HUDEP-2 (cell line): ENCODE measurements at regions not wholly inside any gene's neighbourhood (a gene's known extent, or its start where the extent isn't known, plus 50 kb on each side); places are given as distances from the start of the nearest gene placed in this dataset.
"Not testable (repeated sequence)": the region's sequence is repeated elsewhere in the genome, so short reads cannot be mapped to it uniquely, and the experiment has no call there.

Experiments
- DNase-seq, 76 experiments: peaks; one replicate each; lab custom pipeline; 2025; ENCODE audit not compliant: unreplicated experiment in 76 of 76; lab: John Stamatoyannopoulos, UW

DNA sequence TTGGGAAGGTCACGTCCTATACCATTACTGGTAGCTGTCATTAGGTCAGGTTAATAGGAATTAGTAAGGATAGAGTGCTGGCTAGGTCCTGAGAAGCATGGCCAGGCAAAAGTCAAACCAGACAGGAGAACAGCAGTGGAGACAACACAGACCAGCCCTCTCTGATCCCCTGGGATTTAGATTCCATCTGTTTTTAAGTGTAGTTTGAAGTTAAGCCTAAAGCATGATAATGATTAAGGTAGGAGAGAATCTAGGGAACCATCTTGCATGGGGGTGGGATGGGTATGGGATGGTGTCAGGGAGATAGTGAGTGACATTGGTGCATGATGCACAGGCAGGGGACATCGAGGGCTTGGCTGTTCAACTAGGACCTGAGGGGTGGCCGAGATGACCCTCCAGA is 96.6 kb downstream of the MYCN start:
- DNase-seq, result no peak

DNA sequence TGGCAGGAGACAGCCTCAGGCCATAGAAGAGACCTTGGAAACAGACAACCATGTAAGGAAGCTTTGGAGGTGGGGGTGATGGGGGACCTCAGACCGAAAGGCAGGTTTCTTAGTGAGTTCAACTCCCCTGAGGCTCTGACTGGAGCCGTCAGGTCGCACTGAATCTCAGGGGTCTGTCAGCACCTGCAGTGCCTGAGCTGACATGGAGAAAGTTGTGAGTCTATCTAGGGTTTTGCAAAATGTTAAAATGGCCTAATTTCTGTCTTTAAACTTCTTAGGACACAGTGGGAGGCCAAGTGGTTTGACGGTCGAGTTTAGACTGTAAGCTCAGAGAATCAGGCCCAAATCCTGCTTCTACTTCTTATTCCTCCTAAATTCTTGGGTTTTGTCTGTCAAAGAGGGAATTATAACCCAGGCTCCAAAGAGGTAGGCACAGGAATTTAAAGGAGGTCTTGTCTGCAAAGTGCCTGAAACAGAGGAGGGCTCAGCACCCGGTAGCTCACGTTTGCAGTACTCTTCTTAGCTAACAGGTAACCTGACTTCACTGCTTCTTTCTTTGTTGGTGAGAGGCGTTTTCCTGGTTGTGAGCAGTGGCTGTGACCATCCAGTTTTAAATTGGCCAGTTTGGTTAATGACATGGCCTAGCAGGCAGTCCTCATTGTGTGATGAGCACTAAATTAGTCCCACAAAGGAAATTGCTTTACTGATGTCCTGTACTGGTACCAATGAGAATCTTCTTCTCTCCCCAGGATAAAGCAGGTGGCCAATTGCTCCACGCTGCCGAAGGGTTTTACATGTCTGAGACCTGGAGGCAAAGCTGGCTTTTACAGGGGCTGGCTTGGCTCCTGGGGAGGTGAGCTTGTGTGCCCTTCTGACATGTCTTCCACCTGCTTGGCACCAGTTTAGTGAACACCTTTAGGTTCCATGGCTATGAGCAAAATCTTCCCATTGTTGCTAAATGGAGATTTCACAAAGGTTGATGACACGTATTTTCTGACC is 95.7 kb downstream of the MYCN start:
- no peak for DNase-seq

DNA sequence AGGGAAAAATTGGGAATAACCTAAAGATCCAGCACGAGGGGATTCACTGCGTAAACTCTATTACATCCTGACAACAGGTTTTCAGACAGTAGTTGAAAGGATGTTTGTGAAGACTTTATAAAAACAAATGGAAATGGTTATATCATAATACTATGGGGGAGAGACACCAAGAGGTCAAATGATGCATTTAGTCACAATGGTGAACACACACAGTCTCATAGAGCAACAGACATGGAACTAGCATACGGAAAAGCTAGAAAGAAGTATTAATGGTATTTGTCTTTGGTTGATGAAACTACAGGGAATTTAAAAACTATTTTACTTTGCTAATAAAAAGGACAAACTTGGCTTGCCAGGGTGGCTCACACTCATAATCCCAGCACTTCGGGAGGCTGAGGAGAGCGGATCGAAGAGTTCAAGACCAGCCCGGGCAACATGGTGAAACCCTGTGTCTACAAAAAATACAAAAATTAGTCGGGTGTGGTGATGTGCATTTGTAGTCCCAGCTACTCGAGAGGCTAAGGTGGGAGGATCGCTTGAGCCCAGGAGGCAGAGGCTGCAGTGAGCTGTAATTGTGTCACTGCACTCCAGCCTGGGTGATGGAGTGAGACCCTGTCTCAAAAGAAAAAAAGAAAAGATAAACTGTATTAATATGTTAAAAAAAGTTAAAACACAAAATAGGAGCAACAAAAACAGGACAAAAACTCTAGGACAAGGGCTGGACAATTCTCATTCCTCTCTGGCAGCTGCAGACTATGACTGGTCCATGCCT is 94.8 kb downstream of the MYCN start:
- DNase-seq, result no peak

DNA sequence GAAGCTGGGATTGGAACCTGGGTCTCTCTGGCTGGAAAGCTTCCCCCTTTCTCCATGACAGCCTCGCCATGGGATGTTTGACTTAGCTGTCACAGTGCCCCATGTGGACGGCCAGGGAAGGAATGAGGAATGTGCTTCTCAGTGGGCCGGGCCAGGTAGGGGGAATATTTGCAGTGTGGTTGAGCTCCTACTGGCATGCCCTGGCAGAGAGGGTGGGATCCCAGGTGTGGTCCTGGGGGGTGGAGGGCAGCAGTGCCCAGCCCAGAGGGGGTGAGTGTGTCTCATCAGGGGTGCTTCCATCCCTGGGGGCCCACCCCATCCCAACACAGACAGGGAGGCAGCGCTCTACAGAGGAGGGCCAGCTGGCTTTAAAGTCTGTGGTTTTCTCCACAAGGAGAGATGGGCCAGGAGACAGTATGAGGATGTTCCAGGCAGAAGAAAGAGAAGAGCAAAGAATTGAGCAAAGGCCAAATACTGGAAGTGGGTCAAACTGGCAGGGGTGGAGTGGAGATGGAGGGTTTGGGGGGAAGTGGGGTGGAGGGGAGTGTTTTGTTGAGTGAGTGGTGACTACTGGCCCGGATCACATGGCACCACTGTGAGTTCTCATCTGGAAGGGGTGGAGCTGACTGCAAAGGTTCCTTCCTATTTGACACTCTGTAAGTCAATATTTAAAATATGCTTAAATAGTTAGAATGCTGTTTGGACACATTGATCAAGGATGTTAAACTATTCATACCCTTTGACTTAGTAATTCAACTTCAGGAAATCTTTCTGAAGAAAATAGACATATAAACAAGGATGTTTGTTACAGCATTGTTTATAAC is 94.0 kb downstream of the MYCN start:
- DNase-seq, result no peak

DNA sequence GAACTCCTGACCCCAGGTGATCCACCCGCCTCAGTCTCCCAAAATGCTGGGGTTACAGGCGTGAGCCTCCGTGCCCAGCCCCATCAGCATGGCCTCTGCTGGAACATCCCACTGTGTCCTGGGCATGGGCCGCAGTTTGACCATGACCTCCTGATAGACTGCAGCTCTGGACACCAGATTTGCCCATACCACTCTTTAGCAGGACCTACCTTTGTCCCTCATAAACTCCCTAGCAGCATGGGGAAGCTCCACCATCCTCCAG is 92.6 kb downstream of the MYCN start:
- DNase-seq, result no peak

DNA sequence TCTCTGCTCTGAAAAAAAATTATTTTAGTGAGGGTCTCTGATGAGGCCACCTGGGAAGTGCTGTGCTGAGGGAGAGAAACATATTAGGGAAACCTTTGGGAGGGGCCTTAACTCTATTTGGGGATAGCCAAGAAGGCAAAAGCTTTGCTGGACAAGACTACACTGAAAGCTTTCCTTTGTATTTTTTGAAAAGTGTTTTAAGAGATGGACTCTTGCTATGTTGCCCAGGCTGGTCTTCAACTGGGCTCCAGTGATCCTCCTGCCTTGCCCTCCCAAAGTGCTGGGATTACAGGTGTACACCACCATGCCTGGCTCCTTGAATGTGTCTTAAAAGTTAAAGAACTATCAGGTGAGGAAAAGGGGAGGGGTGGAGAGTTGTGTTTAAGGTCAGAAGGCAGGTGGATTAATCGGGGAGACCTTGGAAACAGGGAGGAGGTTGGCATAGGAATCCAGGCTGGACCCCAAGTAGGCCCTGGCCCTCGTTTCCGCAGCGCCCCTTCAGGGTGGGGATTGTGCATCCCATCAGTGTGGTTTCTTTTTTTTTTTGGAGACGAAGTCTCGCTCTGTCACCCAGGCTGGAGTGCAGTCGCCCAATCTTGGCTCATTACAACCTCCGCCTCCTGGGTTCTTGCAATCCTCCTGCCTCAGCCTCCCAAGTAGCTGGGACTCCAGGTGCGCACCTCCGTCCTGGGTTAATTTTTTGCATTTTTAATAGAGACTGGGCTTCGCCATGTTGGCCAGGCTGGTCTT is 92.1 kb downstream of the MYCN start:
- no peak for DNase-seq

- DNase-seq, result no peak
These were observed 91.5 kb downstream of the MYCN start for GRCh38 chr2:16031848-16032159.

GRCh38 chr2:16031058-16031847 is 90.9 kb downstream of the MYCN start:
- no peak for DNase-seq

DNA sequence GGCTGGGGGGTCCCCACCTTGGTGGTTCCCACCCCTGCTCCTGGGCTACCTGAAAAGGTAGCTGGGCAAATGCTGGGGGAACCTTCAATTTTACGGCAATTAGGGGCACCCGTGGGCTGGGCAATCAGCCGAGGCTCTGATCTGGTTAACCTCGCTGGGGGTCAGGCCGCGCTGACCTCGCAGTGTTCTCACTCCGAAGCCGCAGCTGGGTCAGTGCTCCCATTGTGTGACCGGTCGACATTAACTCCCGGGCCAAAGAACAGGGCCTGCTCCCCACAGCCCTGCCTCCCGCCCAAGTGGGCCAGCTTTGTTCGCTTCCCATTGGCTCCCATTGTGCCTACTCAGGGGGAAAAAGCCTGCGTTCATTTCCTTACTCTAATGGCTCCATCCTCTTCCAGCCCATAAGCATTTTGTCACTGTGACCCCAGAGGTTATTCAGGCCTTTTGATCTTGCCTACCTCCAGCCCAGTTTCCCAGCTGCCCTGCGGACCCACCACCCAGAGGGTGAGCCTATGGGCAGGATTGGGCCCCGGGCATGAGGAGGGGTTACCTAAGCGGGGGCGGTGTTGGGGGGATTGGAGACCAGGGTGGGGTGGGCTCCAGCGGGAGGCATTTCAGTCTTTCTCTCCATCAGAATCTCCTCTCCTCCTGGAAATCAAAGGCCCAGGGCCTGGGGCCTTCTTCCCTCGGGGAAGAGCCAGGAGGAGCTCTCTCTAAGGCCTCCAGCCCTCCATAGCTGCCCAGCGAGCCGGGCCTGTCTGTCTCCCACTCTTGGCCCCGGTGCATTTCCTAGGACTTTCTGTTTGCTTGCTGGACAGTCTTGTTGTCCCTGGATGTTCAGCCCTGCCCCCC is 90.1 kb downstream of the MYCN start:
- DNase-seq, result no peak

DNA sequence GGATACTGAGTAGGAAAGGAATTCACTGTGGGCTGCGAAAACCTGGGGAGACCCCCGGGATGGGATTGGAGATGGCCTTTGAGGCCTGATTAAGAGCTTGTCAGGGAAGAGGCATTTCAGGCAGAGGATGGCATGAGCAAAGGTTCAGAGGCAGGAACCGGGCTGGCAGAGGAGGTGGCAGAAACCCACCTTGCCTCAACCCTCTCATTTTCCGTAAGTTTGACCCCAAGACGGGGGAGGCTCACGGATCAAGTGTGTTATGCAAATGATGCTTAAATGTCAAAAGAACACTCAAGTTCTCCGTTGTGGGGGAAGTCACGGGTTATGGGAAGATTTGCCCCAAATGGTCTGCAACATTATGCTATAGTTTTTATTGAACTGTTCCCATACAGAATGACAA is 88.3 kb downstream of the MYCN start:
- no peak for DNase-seq

DNA sequence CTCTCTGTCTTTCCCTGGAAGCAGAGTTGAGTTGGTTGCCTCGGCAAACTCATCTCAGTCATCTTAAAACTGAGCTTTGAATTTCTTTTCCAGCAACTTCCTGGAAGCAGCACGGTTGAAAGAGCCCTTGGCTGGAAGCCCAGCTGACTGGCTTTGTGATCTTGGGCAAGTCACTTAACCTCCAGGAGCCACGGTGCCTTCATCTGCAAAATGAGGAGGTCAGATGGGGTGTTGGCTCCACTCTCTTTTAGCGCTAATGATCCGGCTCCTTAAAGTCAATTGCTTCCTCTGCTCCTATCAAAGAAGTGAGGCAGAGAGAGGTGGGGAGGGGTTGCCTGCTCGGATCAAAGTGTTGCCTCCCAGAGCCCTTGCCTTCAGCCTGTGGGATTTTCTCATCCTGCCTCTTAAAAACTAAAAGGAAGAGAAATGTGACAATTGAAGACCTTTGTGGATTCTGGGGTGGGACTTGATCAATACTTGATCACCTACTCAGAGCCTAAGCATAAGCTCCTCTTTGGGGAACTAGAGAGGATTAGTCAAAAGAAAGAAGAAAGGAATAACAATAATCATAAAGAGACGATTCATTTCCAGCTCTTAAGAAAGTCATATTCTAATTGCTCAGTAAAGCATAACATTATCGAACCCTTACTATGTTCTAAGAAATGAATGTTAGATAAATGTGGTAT is 86.6 kb downstream of the MYCN start:
- DNase-seq, result no peak

GRCh38 chr2:16025876-16026640 is 85.7 kb downstream of the MYCN start:
- no peak for DNase-seq

DNA sequence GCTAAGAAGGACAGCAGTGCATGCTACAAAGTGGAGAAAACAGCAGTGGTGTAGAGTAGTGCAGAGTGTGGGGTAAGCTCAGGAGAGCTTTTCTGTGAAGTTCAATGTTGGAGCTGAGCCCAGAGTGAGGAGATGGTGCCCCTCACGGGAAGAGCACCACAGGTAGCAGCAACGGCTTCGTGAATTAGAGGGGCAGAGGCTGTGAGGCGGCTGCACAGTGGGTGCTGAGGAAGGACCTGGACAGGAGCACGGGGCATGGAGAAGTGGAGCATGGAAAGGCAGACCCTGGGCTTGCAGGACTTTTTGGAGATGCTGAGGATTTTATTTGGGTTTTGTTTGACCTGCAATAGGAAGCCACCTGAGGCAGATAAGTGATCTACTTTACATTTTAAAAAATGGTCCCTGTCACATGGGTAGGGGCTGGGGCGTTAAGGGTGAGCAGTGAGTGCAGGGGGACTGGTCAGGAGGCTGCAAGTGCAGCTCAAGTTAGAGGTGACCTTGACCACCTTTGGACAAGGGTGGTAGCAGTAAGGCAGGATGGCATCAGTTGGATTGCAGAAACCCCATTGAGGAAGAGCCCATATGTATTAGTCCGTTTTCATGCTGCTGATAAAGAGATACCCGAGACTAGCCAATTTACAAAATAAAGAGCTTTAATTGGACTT is 85.0 kb downstream of the MYCN start:
- no peak for DNase-seq

- DNase-seq, result not testable (repeated sequence)
These were observed 84.3 kb downstream of the MYCN start for GRCh38 chr2:16024628-16025027.

GRCh38 chr2:16023506-16024360 is 83.4 kb downstream of the MYCN start:
- DNase-seq, result no peak

- DNase-seq, result no peak
These were observed 82.3 kb downstream of the MYCN start for GRCh38 chr2:16022548-16023240.
